HG02885 (cell line): ENCODE measurements at regions not wholly inside any gene's neighbourhood (a gene's known extent, or its start where the extent isn't known, plus 50 kb on each side); places are given as distances from the start of the nearest gene placed in this dataset.

ENCODE experiments used
- ATAC-seq: cut with Tn5 transposase; IDR thresholded peaks from one replicate; pipeline ENCODE4 v1.9.1; 2021; ENCODE audit warnings: mild to moderate bottlenecking; ENCODE audit not compliant: unreplicated experiment, poor library complexity

- ATAC-seq = no peak
Measured at GRCh38 chrX:149992918-149993317, 54.6 kb upstream of the EOLA2 start.

DNA sequence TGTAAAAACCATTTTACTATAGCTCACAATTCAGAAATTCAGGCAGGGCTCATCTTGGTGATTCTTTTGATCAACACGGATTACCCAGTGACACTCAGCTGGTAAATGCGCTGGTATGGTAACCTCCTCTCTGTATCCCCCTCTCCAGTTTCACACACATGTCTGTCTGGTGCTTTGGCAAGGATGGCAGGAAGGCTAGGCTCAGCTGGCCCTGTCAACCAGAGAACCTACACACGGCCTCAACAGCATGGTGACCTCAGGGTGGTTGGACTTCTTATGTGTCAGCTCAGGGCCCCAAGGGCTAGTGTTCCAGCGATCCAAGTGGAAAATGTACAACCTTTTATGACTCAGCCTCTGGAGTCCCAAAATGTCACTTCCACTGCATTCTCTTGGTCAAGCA lies 55.7 kb upstream of the EOLA2 start:
- ATAC-seq = no peak

GRCh38 chrX:149996515-149996914 lies 58.2 kb upstream of the EOLA2 start:
- no peak for ATAC-seq

DNA sequence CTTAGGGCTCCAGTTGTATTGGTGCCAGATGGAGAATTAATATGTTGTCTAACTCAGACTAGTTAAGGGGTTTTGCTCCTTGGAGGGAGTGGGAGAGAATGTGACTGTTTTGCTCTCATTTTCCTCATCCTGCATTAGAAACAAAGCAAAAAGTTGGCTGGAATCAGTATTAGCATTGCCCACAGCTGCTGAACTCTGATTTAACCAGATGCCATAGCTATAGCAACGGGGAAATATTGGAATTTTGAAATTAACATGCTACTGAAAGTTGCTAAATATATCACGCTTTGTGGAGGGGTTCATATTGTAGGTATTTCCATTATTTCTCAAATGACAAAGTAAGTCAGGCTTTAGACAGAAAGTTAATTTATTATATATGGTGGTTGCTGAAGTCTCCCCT lies 66.7 kb upstream of the EOLA2 start:
- no peak for ATAC-seq

- ATAC-seq = no peak
Measured at GRCh38 chrX:150007356-150007755, 69.1 kb upstream of the EOLA2 start.

GRCh38 chrX:150012647-150013381 lies 74.5 kb upstream of the EOLA2 start:
- ATAC-seq = no peak

GRCh38 chrX:150014525-150014924 lies 76.2 kb upstream of the EOLA2 start:
- no peak for ATAC-seq

DNA sequence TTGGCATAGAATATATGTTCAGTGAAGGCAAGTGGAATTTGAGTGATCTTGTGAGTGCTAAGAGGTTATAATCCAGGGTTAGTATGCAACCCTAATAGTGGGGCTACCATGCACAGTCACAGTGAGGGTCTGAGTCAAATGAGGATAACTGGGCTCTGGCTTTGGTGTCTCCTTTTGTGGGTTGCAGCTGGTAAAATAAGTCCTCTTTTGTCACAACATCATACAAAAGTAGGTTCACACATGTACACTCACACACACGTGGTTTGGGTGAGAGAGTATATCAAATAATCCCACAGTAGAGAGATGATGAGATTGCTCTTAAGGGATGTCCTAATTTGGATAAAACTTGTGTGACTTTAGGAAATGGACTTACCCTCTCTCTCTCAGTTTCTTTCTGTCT lies 79.6 kb upstream of the EOLA2 start:
- ATAC-seq = no peak

- ATAC-seq = no peak
Measured at GRCh38 chrX:150018931-150019361, 80.7 kb upstream of the EOLA2 start.

DNA sequence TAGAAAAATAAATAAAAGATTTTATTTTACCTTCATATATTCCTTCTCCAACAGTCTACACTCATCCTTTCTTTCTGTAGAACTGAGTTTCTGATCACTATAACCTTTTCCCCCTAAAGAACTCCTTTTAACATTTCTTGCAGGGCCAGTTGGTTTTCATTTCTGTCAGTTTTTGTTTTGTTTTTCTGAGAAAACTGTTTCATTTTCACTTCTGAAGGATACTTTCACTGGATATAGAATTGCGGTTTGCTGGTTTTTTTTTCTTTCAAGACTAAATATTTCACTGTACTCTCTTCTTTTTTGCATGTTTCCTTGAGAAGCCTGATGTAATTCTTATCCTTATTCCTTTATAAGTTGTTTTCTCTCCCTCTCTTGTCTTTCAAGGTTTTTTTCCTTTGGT lies 90.4 kb upstream of the EOLA2 start:
- ATAC-seq = peak; percentile 57

DNA sequence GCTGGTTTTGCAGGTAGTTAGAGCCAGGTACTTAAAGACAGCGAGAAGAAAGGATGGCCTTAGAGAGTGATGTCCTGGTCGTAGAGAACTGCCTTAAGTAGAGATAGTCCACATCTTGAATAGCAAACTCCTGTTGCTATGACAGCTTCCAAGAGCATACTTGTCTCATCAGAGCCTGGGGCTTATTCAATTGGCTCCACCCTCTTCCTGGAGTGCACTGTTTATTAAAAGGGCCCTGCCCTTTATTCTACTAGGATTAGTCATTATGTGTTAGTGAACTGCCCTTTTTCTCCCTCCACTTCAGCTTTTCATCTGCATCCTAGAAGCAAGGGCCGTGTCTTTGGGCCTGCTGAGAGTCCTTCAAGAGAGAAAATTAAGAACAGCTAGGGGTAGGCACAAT lies 94.5 kb upstream of the EOLA2 start:
- ATAC-seq = no peak

DNA sequence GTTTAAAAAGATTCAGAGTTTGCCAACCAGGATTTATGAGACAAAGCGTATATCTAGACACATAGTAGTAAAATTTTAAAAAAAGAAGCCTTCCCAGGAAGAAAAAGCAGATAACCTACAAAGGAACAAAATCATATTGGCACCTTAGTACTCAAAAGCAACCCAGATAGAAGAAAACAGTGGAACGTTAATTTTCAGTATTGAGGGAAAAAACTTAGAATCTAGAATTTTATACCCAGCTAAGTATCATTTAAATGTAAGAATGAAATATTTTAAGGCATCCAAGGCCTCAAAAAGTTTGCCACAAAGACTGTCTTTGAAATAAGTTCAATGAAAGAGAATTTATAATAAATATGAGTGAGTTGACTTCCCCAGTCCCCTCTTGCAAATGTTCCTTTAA lies 96.5 kb upstream of the EOLA2 start:
- ATAC-seq = no peak

DNA sequence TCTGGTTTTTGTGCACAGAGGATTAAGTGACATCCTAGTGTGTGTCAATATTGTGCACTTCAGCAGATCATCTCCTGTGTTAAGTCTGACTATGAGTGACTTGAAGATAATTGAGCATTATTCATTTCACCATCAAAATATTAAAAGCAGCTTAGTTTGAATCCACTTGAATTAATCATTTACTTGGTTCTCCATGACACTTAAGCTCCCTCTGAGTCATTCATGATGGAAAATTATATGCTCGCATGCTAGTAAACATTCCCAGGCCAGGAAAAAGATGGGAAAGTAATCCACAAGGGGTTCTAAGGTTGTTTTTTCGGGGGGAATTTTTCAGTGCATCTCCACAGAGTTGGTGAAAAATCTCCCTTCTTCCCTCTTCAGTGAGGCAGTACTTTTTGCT lies 97.2 kb upstream of the EOLA2 start:
- ATAC-seq = no peak

DNA sequence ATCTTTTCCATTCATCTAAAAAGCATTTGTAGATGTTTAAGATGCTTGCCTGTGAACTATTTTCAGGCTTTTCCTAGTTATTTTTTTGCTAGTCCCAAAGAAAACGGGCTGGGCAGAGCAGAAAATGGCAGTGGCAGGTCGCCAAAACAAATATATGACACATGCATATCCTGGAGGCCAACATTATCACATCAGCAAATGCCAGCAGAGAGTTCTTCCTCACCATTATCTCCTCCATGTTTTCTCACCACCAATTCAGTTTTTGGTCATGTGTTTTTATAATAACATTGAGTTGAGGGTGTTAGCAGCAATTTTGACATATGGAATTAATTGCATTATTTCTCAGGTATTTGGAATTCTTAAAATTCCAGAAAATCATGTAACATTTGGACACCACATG lies 97.9 kb upstream of the EOLA2 start:
- ATAC-seq = no peak

DNA sequence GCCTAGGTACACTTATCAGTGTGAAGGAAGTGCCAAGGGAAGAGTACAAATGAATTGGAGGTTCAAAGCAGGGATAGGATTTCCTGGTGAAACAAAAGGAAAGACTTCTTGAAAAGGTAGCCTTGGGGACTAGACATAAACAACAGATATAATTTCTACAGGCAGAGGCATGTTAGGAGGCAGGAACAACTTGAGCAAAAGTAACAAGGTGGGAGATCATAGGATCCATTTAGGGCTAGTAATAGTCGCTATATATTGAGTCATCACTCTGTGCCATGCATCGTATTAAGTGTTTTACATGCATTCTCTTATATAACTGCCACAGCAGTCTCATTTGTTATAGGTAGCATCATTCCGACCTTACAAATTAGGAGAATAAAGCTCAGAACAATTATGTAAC lies 98.3 kb upstream of the EOLA2 start:
- no peak for ATAC-seq

DNA sequence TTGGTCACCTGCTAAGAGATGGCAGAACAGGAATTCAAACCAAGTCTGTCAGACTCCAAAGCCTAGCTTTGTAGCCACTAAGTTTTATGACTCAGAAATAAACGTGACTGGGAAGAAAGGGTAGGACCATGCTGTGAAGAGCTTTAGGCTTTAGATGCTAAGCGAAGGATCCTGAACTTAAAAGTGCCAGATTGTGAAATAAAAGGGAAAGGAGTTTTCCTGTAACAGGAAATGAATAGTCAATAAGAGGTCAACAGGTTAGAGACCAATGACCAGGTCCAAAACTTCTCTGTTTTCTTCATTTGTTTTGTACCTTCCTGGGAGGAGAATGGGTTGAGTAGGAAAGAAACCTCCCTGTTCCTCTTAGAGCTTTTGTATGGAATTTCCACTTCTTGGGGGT lies 98.8 kb upstream of the EOLA2 start:
- no peak for ATAC-seq

DNA sequence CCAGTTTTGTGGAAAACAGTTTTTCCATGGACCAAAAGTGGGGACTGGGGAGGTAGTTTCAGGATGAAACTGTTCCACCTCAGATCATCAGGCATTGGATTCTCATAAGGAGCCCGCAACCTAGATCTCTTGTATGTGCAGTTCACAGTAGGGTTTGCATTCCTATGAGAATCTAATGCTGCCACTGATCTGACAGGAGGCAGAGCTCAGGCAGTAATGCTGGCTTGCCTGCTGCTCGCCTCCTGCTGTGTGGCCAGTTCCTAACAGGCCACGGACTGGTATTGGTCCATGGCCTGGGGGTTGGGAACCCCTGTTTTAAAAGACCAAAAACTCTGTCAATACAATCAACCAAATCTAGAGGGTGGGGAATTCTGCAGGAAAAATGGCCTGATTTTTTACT lies 100.0 kb upstream of the EOLA2 start:
- no peak for ATAC-seq

GRCh38 chrX:150038986-150039599 lies 100.8 kb upstream of the EOLA2 start:
- no peak for ATAC-seq

DNA sequence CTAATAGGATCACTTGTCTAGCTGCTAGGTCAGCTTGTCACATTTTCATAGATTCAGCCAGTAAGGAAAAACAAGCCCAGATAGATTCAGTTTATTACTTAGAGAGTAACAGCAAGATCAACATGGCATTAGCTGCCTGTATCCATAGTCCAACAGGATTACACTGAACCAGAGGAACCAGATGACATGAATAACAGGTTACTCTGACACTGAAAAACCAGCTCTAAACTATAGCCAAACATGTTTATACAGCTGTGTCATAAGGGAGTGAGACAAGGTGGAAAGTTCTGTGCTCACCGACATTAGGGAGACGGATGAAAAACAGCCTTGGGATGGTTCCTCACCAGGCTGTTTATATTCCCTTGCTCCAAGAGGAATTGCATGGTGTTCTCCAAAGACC lies 102.9 kb upstream of the EOLA2 start:
- ATAC-seq = no peak

DNA sequence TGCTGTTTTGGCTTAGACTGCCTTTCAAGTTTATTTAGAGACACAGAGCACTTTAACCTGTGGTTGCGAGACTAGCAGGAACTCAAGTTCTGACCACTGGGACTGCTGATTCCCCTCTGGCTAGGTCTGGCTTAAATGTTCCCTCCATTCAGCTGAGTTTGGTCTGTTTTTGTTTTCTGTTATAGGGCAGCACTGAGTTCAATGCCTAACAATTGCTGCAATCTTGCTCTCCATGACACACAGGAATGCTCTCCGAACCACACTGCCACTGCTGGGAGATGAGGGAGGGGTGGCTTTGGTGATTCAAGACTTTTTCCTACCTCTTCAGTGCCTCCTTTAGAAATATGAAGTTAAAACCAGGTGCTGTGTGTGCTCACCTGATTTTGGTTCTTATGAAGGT lies 106.3 kb upstream of the EOLA2 start:
- no peak for ATAC-seq

- no peak for ATAC-seq
Measured at GRCh38 chrX:150047818-150048217, 109.5 kb upstream of the EOLA2 start.

- no peak for ATAC-seq
Measured at GRCh38 chrX:150049647-150050046, 111.4 kb upstream of the EOLA2 start.
